ENCODE measurements at regions not wholly inside any gene's neighbourhood (a gene's known extent, or its start where the extent isn't known, plus 50 kb on each side); places are given as distances from the start of the nearest gene placed in this dataset.

DNA sequence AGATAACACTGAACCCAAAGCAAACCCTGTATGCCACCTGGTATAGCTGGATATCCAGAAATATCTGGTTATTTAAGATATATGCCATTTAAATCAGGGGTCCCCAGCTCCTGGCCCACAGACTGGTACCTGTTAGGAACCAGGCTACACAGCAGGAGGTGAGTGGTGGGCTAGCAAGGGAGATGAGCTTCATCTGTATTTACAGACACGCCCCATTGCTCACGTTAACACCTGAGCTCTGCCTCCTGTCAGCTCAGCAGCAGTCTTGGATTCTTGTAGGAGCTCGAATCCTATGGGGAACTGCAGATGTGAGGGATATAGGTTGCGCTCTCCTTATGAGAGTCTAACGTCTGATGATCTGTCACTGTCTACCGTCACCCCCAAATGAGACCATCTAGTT lies 646.6 kb downstream of the TLE4 start:
- TF ChIP-seq, protein P1, sequence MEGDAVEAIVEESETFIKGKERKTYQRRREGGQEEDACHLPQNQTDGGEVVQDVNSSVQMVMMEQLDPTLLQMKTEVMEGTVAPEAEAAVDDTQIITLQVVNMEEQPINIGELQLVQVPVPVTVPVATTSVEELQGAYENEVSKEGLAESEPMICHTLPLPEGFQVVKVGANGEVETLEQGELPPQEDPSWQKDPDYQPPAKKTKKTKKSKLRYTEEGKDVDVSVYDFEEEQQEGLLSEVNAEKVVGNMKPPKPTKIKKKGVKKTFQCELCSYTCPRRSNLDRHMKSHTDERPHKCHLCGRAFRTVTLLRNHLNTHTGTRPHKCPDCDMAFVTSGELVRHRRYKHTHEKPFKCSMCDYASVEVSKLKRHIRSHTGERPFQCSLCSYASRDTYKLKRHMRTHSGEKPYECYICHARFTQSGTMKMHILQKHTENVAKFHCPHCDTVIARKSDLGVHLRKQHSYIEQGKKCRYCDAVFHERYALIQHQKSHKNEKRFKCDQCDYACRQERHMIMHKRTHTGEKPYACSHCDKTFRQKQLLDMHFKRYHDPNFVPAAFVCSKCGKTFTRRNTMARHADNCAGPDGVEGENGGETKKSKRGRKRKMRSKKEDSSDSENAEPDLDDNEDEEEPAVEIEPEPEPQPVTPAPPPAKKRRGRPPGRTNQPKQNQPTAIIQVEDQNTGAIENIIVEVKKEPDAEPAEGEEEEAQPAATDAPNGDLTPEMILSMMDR (IDR thresholded peaks at IDR 0.05; ENCODE audit: poor library complexity): no peak
- TF ChIP-seq EZH2 (IDR thresholded peaks at IDR 0.05; ENCODE audit: borderline replicate concordance): no peak

All from hepatocyte (in vitro differentiated cells).